Fibroblast of the conjunctiva (primary cell): ENCODE measurements at regions not wholly inside any gene's neighbourhood (a gene's known extent, or its start where the extent isn't known, plus 50 kb on each side); places are given as distances from the start of the nearest gene placed in this dataset.
"Not testable (repeated sequence)": the region's sequence is repeated elsewhere in the genome, so short reads cannot be mapped to it uniquely, and the experiment has no call there.

Experiments
- DNase-seq: peaks from one replicate; pipeline ENCODE4 v3.0.0-alpha.2; 2010; ENCODE audit warnings: low read depth

DNA sequence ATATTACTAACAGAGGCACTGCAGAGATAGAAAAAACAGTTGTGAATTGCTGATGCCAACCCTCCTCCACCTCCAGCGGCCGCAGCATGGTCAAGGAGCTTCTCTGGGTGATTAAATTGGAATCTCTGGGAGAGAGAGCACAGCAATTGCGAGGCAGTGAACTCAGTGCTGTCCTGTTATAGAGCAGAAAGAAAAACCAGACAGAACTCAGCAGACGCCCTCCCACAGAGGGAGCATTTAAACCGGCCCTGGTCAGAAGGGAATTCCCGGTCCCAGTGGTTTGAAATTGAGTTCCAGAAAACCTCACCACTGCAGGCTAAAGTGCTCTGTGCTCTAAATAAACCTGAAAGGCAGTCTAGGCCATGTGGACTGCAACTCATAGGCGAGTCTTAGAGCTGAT, 175.4 kb downstream of the SQOR start:
- DNase-seq, result no peak

DNA sequence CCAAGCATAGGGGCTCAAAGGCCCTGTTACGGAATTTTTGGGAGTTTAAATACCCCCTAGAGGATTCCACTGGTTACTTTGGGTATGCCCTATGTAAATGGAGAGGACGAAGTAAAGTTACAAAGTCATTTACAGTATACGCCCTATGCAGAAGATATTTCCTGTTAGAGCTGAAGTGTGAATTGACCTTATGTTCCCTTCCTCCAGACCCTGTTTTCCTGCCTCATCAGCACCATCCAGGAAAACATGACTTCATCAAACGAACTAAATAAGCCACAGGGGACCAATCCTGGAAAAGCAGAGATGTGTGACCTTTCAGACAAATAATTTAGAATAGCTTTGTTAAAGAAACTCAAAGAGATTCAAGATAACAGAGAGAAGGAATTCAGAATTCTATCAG, 177.4 kb downstream of the SQOR start:
- no peak for DNase-seq

GRCh38 chr15:45817578-45817977, 182.7 kb downstream of the SQOR start:
- DNase-seq, result not testable (repeated sequence)

DNA sequence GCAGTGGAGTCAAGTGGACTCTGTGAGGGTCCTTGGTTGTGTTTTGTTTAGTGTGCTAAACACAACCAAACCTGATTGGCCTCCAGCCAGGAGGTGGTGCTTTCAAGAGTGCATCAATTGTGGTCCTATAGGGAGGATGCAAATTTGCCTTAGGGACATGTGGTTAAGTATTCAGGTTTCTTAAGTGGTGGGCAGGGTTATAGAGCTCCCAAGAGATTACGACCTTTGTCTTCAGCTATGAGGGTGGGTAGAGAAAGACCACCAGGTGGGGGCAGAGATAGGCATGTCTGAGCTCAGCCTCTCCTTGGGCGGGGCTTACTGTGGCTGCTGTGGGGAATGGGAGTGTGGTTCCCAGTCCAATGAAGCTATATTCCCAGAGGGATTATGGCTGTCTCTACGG, 186.6 kb downstream of the SQOR start:
- DNase-seq, result no peak

- DNase-seq, result not testable (repeated sequence)
These were observed 188.1 kb downstream of the SQOR start for GRCh38 chr15:45822968-45823367.

GRCh38 chr15:45827275-45827674, 192.4 kb downstream of the SQOR start:
- DNase-seq, result no peak

GRCh38 chr15:45827766-45828165, 192.9 kb downstream of the SQOR start:
- DNase-seq, result no peak

GRCh38 chr15:45829336-45830153, 194.7 kb downstream of the SQOR start:
- DNase-seq, result no peak

- no peak for DNase-seq
These were observed 197.0 kb downstream of the SQOR start for GRCh38 chr15:45831787-45832186.

DNA sequence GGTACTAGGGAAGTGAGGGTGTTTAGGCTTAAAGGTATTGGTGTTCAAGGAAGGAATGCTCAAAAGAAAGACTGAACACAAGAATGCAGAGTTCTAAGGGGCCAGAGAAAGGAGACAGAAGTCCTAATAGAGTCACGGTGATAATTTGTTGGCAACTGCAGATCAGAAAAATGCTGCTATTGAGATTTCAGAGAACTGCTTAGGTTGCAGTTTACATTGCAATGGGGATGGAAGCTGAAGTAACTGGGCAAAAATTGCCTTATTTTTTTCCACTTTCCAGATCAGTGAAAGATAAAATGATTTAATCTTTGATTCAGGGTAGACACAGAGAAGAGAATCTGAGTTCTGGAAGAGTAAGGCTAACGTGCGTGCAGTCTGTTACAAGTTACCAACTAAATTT, 199.8 kb downstream of the SQOR start:
- DNase-seq, result no peak

- DNase-seq, result no peak
These were observed 207.3 kb downstream of the SQOR start for GRCh38 chr15:45842151-45842550.

DNA sequence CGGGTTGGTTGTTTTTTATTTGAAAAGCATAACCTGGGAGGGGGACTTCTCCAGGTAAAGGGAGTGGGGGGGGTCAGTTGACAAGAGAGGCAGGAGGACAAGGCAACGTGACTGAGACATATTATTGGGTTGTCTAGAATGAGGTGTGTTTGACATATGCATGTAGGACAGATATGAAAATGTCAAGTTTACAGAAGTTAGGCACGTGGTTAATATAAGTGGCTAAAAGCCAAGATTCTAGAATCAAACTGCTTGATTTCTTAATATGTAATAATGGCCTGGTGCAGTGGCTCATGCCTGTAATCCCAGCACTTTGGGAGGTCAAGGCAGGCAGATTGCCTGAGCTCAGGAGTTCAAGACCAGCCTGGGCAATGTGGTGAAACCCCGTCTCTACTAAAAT, 212.8 kb downstream of the SQOR start:
- no peak for DNase-seq

GRCh38 chr15:45849136-45849535, 214.3 kb downstream of the SQOR start:
- no peak for DNase-seq

DNA sequence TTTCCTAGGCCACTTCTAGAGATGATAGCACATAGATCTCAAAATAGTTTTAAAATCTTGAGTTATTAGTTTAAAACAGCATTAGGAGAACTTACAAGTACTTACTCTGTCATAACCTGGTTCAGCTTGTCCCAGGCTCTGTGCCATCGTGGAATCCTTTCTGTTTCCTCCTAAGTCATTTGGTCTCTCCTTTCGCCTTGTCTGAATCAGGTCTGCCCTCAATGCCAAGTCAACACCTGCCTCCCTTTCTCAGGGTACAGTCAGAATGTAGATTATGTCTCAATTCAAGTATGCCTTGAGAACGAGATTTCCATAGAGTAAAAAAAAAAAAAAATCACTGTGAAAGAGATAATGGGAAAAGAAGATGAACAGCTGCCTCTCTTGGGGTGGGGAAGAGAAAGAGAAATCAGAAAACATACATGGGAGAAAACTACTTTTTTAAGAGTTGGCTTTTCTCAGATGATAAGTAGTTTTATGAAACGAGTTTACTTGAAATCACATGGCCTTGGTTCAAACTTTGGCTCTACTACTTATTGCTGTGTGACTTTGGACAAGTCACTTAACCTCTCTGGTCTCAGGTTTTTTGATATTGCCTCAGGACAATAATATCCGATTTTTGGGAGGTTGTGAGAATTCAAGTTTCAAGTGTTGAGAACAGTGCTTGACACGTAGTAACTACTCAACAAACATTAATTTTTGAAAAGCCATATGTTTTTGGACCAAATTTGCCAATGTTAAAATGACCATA, 219.8 kb downstream of the SQOR start:
- no peak for DNase-seq

GRCh38 chr15:45855210-45855906, 220.5 kb downstream of the SQOR start:
- DNase-seq, result no peak

GRCh38 chr15:45855907-45856579, 221.2 kb downstream of the SQOR start:
- no peak for DNase-seq

DNA sequence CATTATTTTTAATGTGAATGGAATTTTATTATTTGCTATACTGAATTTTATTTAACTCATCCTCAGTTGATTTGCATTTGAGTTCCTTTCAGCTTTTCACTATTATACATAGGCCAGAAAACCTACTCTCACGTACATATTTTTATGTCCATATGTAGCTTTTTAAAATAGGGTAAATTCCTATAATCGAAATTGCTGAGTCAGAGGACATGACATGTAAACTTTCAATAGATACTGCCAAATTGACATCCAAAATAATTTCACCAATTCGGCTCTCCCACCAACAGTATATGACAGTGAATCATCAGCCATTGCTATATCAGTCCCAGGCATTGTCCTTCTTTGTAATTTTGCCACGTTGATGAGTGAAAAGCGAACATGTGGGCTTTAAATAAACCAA, 222.5 kb downstream of the SQOR start:
- no peak for DNase-seq

- no peak for DNase-seq
These were observed 223.7 kb downstream of the SQOR start for GRCh38 chr15:45858491-45858890.

DNA sequence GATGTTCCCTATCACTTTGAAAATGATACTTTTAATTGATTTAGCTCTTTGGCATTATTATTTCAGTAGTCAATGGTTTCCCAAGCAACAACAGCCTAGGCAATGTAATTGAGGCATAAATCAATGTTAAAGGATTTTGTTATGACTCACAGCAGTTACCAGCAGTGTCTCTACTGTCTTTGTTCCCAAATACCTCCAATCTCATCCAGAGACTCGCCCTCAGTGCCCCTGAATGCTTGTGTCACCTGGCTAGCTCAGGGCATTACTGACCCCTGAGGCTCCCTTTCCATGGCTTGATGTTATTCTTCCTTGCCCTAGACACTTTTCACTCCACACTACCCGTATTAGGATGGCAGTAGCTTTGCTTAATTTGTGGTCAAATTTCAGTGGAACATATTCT, 227.2 kb downstream of the SQOR start:
- DNase-seq, result no peak

DNA sequence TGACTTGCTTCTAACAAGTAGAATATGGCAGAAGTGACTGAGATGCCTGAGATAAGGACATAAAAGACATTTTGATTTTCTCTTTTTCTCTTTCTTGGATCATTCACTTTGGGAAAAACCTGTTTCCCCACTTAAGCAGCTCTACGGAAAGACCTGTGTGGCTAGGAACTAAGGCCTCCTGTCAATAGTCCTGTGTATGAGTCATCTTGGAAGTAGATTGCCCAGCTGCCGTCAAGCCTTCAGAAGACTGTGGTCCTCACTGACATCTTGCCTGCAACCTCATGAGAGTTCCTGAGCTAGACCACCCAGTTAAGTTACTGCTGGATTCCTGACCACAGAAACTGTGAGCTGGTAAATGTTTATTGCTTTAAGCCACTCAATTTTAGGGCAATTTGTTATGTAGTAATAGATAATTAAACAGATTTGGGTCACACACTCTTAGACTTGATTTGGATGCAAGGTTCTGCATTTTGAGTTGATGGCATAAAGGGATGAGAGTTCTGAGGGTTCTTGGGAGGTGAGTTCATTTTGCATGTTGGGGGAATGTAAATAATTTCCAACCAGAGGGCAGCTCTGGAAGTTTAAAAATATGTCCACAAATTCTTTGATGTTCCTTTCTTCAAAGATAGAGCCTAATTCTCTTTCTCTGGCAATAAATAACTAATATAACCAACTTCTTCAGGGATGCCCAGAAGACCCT, 229.2 kb downstream of the SQOR start:
- DNase-seq, result no peak

- no peak for DNase-seq
These were observed 231.8 kb downstream of the SQOR start for GRCh38 chr15:45866616-45867015.

DNA sequence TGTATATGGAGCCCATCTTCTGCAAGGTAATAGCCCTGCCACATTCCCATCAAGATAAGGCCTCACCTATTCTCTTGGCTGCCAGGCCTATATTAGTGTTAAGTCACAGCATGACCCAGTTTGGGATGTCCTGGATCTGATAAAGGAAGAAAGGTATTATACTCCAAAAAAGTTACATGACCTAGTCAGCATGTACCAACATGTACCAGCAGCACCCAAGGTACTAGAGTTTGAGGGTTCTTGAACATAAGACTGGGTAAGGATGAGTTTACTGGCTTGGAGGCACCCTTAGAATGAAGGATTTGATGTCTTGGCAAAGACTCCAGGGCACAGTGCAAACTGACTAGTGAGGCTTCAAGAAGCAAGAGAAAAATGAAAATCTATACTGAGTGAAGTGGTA, 232.5 kb downstream of the SQOR start:
- DNase-seq, result no peak
